Ishikawa (cell line): ENCODE measurements at regions not wholly inside any gene's neighbourhood (a gene's known extent, or its start where the extent isn't known, plus 50 kb on each side); places are given as distances from the start of the nearest gene placed in this dataset.

Experiments
- CEBPB ChIP-seq: IDR thresholded peaks from 2 replicates; pipeline ENCODE4 v1.6.1; 2012
- EGR1 ChIP-seq: IDR thresholded peaks from 2 replicates; pipeline ENCODE4 v1.6.1; 2012
- FOXM1 ChIP-seq: IDR thresholded peaks from 2 replicates; pipeline ENCODE4 v1.6.1; 2012; ENCODE audit warnings: low read depth, borderline replicate concordance
- RAD21 ChIP-seq: IDR thresholded peaks from 2 replicates; pipeline ENCODE4 v1.6.1; 2012; ENCODE audit warnings: low read depth
- TAF1 ChIP-seq: IDR thresholded peaks from 2 replicates; pipeline ENCODE4 v1.6.1; 2012; ENCODE audit warnings: low read depth, mild to moderate bottlenecking
- TCF12 ChIP-seq: IDR thresholded peaks from 2 replicates; pipeline ENCODE4 v1.6.1; 2012; ENCODE audit warnings: low read depth
- YY1 ChIP-seq: IDR thresholded peaks from 2 replicates; pipeline ENCODE4 v1.6.1; 2012; ENCODE audit warnings: low read depth
- TF ChIP-seq, protein P1 (sequence below): IDR thresholded peaks from 2 replicates; pipeline ENCODE4 v1.6.1; 2012; ENCODE audit warnings: low read depth, mild to moderate bottlenecking
- TF ChIP-seq, protein P2 (sequence below): IDR thresholded peaks from 2 replicates; pipeline ENCODE4 v1.6.1; 2012
- TF ChIP-seq, protein P3 (sequence below): IDR thresholded peaks from 2 replicates; pipeline ENCODE4 v1.6.1; 2012

DNA sequence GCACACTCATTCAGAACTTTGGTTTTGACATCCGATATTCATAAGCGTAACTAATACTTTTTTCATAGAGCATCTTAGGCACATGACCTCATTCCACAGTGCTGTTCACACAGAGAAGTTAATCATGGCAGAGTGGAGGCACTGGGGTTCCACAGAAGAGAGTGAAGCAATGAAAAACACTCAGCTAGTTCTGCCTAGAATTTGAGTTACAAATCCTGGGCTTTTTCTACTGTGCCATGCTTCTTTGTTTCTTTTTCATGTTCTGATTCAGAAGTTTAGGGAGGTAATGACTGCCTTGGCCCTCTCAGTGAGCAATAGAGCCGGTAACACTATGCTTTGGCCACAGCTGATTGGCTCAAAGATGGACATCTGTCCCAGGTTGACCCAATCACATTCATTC, 176.1 kb upstream of the MITF start:
- TF ChIP-seq, protein P1, sequence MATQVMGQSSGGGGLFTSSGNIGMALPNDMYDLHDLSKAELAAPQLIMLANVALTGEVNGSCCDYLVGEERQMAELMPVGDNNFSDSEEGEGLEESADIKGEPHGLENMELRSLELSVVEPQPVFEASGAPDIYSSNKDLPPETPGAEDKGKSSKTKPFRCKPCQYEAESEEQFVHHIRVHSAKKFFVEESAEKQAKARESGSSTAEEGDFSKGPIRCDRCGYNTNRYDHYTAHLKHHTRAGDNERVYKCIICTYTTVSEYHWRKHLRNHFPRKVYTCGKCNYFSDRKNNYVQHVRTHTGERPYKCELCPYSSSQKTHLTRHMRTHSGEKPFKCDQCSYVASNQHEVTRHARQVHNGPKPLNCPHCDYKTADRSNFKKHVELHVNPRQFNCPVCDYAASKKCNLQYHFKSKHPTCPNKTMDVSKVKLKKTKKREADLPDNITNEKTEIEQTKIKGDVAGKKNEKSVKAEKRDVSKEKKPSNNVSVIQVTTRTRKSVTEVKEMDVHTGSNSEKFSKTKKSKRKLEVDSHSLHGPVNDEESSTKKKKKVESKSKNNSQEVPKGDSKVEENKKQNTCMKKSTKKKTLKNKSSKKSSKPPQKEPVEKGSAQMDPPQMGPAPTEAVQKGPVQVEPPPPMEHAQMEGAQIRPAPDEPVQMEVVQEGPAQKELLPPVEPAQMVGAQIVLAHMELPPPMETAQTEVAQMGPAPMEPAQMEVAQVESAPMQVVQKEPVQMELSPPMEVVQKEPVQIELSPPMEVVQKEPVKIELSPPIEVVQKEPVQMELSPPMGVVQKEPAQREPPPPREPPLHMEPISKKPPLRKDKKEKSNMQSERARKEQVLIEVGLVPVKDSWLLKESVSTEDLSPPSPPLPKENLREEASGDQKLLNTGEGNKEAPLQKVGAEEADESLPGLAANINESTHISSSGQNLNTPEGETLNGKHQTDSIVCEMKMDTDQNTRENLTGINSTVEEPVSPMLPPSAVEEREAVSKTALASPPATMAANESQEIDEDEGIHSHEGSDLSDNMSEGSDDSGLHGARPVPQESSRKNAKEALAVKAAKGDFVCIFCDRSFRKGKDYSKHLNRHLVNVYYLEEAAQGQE: no peak
- TF ChIP-seq, protein P2, sequence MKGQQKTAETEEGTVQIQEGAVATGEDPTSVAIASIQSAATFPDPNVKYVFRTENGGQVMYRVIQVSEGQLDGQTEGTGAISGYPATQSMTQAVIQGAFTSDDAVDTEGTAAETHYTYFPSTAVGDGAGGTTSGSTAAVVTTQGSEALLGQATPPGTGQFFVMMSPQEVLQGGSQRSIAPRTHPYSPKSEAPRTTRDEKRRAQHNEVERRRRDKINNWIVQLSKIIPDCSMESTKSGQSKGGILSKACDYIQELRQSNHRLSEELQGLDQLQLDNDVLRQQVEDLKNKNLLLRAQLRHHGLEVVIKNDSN: no peak
- TF ChIP-seq TAF1 (no peak), FOXM1 (no peak), CEBPB (no peak), YY1 (no peak), RAD21 (no peak), TCF12 (no peak), EGR1 (no peak)
- TF ChIP-seq, protein P3, sequence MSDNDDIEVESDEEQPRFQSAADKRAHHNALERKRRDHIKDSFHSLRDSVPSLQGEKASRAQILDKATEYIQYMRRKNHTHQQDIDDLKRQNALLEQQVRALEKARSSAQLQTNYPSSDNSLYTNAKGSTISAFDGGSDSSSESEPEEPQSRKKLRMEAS: no peak
